IMR-90 (cell line): ENCODE measurements at regions not wholly inside any gene's neighbourhood (a gene's known extent, or its start where the extent isn't known, plus 50 kb on each side); places are given as distances from the start of the nearest gene placed in this dataset.

Experiments used
- ATAC-seq: fragments of 200-7000 bp; cut with Tn5 transposase; 2 replicates; pipeline ENCODE4 v1.9.1; 2020; ENCODE audit warnings: low read depth, mild to moderate bottlenecking, moderate library complexity
- BruUV-seq: library from RNA; stranded (reverse); fragments of 400-500 nt; replicated peaks from 2 replicates; lab custom pipeline; 2021; lab: Mats Ljungman, UMichigan
- CTCF ChIA-PET: fragments of 300-600 bp; formaldehyde crosslinking; extraction: SDS; loops from one replicate; lab custom pipeline; 2021; ENCODE audit warnings: antibody characterized with exemption; lab: Yijun Ruan, JAX
- POLR2A ChIA-PET: fragments of 300-600 bp; sonication (Branson Sonifier 250); formaldehyde crosslinking; loops from one replicate; lab custom pipeline; 2022; ENCODE audit warnings: antibody characterized with exemption; ENCODE audit not compliant: unreplicated experiment; lab: Charles Lee
- DNase-seq: peaks from one replicate; pipeline ENCODE4 v3.0.0; 2013
- H2AFZ ChIP-seq: replicated peaks from 2 replicates; pipeline ENCODE3; 2013; ENCODE audit warnings: low read length, mild to moderate bottlenecking; ENCODE audit not compliant: poor library complexity
- H2AK5ac ChIP-seq: 2 replicates; pipeline ENCODE4 v1.6.1; 2013; ENCODE audit warnings: low read depth, low read length, inconsistent platforms
- H2AK9ac ChIP-seq: replicated peaks from 2 replicates; pipeline ENCODE3; 2013; ENCODE audit warnings: mild to moderate bottlenecking, low read depth, low read length, moderate library complexity; ENCODE audit not compliant: poor library complexity
- H2BK120ac ChIP-seq: 2 replicates; pipeline ENCODE4 v1.6.1; 2013; ENCODE audit warnings: low read depth, low read length, inconsistent platforms
- H2BK15ac ChIP-seq: 3 replicates; pipeline ENCODE4 v1.6.1; 2013; ENCODE audit warnings: low read depth, low read length, inconsistent platforms
- H2BK20ac ChIP-seq: 2 replicates; pipeline ENCODE4 v1.6.1; 2013; ENCODE audit warnings: low read depth, mild to moderate bottlenecking, inconsistent platforms, low read length, moderate library complexity
- H2BK5ac ChIP-seq: 2 replicates; pipeline ENCODE4 v1.6.1; 2013; ENCODE audit warnings: mild to moderate bottlenecking, low read depth, low read length, inconsistent platforms; ENCODE audit not compliant: poor library complexity, severe bottlenecking
- H3K14ac ChIP-seq: replicated peaks from 2 replicates; pipeline ENCODE4 v1.6.1; 2013; ENCODE audit warnings: low read depth, low read length, inconsistent platforms
- H3K18ac ChIP-seq: 2 replicates; pipeline ENCODE4 v1.6.1; 2013; ENCODE audit warnings: low read depth, low read length, control low read depth
- H3K23ac ChIP-seq: 2 replicates; pipeline ENCODE4 v1.6.1; 2013; ENCODE audit warnings: low read depth, low read length, inconsistent platforms
- H3K27ac ChIP-seq: 2 replicates; pipeline ENCODE4 v1.5.1; 2013; ENCODE audit warnings: mild to moderate bottlenecking, control low read depth, low read length; ENCODE audit not compliant: insufficient read depth
- H3K27me3 ChIP-seq: 2 replicates; pipeline ENCODE4 v1.6.1; 2013; ENCODE audit warnings: low read length; ENCODE audit not compliant: control insufficient read depth, insufficient read depth
- H3K36me3 ChIP-seq: 2 replicates; pipeline ENCODE4 v1.6.1; 2013; ENCODE audit warnings: low read length, mixed read lengths; ENCODE audit not compliant: control insufficient read depth, insufficient read depth
- H3K4ac ChIP-seq: 2 replicates; pipeline ENCODE4 v1.6.1; 2013; ENCODE audit warnings: low read depth, low read length, inconsistent platforms
- H3K4me1 ChIP-seq: 2 replicates; pipeline ENCODE4 v1.6.1; 2013; ENCODE audit warnings: low read length, mixed read lengths; ENCODE audit not compliant: control insufficient read depth, insufficient read depth
- H3K4me2 ChIP-seq: 2 replicates; pipeline ENCODE4 v1.6.1; 2013; ENCODE audit warnings: low read depth, mild to moderate bottlenecking, control low read depth, low read length, moderate library complexity
- H3K4me3 ChIP-seq: 2 replicates; pipeline ENCODE4 v1.5.1; 2013; ENCODE audit warnings: low read depth, mild to moderate bottlenecking, control low read depth, low read length, moderate library complexity; ENCODE audit not compliant: insufficient read depth
- H3K56ac ChIP-seq: 2 replicates; pipeline ENCODE4 v1.6.1; 2013; ENCODE audit warnings: low read length, inconsistent platforms; ENCODE audit not compliant: insufficient read depth; ENCODE audit errors: extremely low read depth
- H3K79me1 ChIP-seq, 2 experiments: 2 replicates each; pipeline ENCODE4 v1.6.1; 2013; ENCODE audit warnings: low read length in 2 of 2, inconsistent platforms in 1 of 2, low read depth in 1 of 2
- H3K9ac ChIP-seq: 2 replicates; pipeline ENCODE4 v1.6.1; 2013; ENCODE audit warnings: low read depth, low read length, control low read depth
- H3K9me1 ChIP-seq: 2 replicates; pipeline ENCODE4 v1.6.1; 2013; ENCODE audit warnings: low read length, inconsistent platforms; ENCODE audit not compliant: insufficient read depth
- H3K9me3 ChIP-seq: 2 replicates; pipeline ENCODE4 v1.6.1; 2013; ENCODE audit warnings: low read length; ENCODE audit not compliant: control insufficient read depth, insufficient read depth
- H4K20me1 ChIP-seq: 2 replicates; pipeline ENCODE4 v1.6.1; 2013; ENCODE audit warnings: low read length, inconsistent platforms; ENCODE audit not compliant: insufficient read depth
- H4K5ac ChIP-seq: 2 replicates; pipeline ENCODE4 v1.6.1; 2013; ENCODE audit warnings: mild to moderate bottlenecking, low read depth, low read length, control low read depth
- H4K8ac ChIP-seq, 2 experiments: 2 replicates each; pipeline ENCODE4 v1.6.1; 2013; ENCODE audit warnings: low read depth in 2 of 2, low read length in 2 of 2, control low read depth in 1 of 2, inconsistent platforms in 1 of 2
- H4K91ac ChIP-seq: 2 replicates; pipeline ENCODE4 v1.6.1; 2013; ENCODE audit warnings: low read depth, low read length, inconsistent platforms; ENCODE audit not compliant: insufficient read depth
- MAFK ChIP-seq: IDR thresholded peaks from 2 replicates; pipeline ENCODE4 v1.6.1; 2012; ENCODE audit warnings: low read depth, low read length, improper control_type of control experiment
- MAZ ChIP-seq: IDR thresholded peaks from 2 replicates; pipeline ENCODE4 v1.6.1; 2012; ENCODE audit warnings: low read depth, mild to moderate bottlenecking, low read length, improper control_type of control experiment, moderate library complexity, borderline replicate concordance
- WGBS, 2 experiments: methylation state at CpG; one replicate each; pipeline versions ENCODE4 v1.1.5 to v1.1.7; 2013; ENCODE audit warnings: missing lambda C conversion rate in 2 of 2; ENCODE audit not compliant: insufficient read length in 1 of 2; ENCODE audit errors: extremely low coverage in 2 of 2; 5-methylcytosine and 5-hydroxymethylcytosine counted together
- dilution Hi-C: fragments of 300-500 bp; cut with HindIII; formaldehyde crosslinking; loops from one replicate; pipeline ENCODE4 v1.14.3; 2018; ENCODE audit warnings: low sequenced_read_pairs; ENCODE audit not compliant: unreplicated experiment
- in situ Hi-C: fragments of 300-500 bp; cut with MboI; formaldehyde crosslinking; loops from 3 replicates; pipeline ENCODE4 v1.14.3; 2019; ENCODE audit warnings: low sequenced_read_pairs, inconsistent platforms, mixed read lengths
- intact Hi-C: fragments of 100-400 bp; cut with micrococcal nuclease; formaldehyde crosslinking; loops from 2 replicates; pipeline ENCODE4 v1.10.0; 2022

GRCh38 chr18:39019989-39020388, 1454.4 kb upstream of the CELF4 start:
- Histone ChIP-seq H2BK120ac (no peak overlapping the region), H3K4me1 (no peaks in the 10 kb centered on the region), H3K56ac (no peak overlapping the region), H3K4me2 (no peak overlapping the region), H2AFZ (no peak overlapping the region), H3K9ac (no peak overlapping the region), H2AK9ac (no peak overlapping the region), H3K9me3 (no peaks in the 10 kb centered on the region; the same call in 1 of the 2 replicates), H4K8ac (no peak overlapping the region), H4K91ac (no peak overlapping the region), H3K79me1 (no peaks in the 10 kb centered on the region), H2BK20ac (no peak overlapping the region), H3K36me3 (no peaks in the 10 kb centered on the region), H3K14ac (no peak overlapping the region), H2AK5ac (no peak overlapping the region), H2BK5ac (no peak overlapping the region), H3K27ac (no peak overlapping the region), H4K5ac (no peak overlapping the region), H3K23ac (no peak overlapping the region), H3K4ac (no peak overlapping the region), H4K20me1 (no peaks in the 10 kb centered on the region), H3K4me3 (no peak overlapping the region), H3K27me3 (no peaks in the 10 kb centered on the region), H2BK15ac (no peak overlapping the region), H3K18ac (no peak overlapping the region), H3K9me1 (no peaks in the 10 kb centered on the region)
- ATAC-seq (no peak), DNase-seq (no peak)
- BruUV-seq: no TSS peak
- 30% methylated on average over 2 of the region's 3 CpGs; no CpG with 5 or more reads in 1 of the 2 experiments for WGBS, 2 experiments
- CTCF ChIA-PET: no interaction called here
- TF ChIP-seq MAFK: no peak
- no peak for TF ChIP-seq MAZ
- intact Hi-C loops: loop anchor here (2.0 kb wide), 1 partner anchor 53 kb away; no protein-coding TSS in a partner anchor
- POLR2A ChIA-PET: no interaction called here
- in situ Hi-C loops: no loop called here
- dilution Hi-C loops: no loop called here
